ENCODE measurements at regions not wholly inside any gene's neighbourhood (a gene's known extent, or its start where the extent isn't known, plus 50 kb on each side); places are given as distances from the start of the nearest gene placed in this dataset.

DNA sequence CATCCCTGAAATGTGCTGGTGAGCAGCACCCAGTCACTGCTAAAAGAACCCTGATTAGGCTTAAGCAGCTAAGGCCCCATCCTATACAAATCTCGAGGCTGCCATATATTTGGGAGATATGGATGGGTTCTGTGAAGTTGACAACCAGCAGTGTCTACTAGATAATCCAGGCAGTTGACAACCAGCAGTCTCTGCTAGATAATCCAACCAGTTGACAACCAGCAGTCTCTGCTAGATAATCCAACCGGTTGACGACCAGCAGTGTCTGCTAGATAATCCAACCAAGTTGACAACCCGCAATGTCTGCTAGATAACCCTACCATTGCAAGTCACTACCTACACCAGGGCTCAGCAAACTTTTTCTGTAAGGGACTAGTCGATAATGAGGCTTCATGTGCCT lies 58.3 kb upstream of the KDM7A start (continued):
- TF ChIP-seq FOSL2 (IDR thresholded peaks at IDR 0.05; ENCODE audit: borderline replicate concordance, low read depth) (no peak), GATA2 (CRISPR knock-in tag; IDR thresholded peaks at IDR 0.05) (no peak)

DNA sequence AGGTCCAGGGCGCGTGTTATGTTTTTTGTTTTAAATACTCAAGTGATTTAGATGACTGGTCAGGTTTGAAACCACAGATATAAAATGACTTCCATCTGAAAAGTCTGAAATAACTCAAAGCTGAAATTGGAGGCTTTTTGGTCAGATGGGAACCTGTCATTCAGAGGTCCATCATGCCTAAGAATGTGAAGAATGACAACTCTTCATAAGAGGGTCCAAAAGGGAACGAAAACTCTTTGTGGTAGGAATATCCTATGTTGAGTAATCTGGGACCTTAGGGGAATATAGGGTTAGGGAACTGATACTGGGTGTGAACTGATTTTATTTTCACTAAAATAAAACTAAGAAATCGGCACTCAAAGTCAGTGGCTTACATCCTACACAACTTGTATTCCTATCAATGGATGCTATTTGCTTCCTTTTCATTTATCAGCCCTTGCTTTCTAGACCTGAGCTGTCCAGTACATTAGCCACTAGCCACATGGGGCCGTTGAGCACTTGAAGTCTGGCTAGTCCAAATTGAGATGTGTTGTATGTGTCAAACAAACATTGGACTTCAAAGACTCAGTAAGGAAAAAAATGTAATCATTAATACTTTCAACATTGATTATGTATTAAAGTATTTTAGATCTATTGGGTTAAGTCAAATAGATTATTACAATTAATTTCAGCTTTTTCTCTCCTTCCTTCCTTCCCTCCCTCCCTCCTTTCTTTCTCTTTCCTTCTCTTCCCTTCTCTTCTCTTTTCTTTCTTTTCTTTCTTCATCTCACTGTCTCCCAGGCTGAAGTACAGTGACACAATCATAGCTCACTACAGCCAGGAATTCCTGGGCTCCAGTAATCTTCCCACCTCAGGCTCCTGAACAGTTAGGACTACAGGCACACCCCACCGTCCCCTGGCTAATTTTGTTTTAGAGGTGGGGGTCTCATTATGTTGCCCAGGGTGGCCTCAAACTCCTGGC lies 56.5 kb upstream of the KDM7A start:
- no peak for TF ChIP-seq POLR2AphosphoS5 (IDR thresholded peaks at IDR 0.05; ENCODE audit: low read depth, low read length)
- TF ChIP-seq RFX5 (IDR thresholded peaks at IDR 0.05; ENCODE audit: low read length), result no peak
- no peak for TF ChIP-seq RCOR1 (IDR thresholded peaks at IDR 0.05; ENCODE audit: low read length)
- TF ChIP-seq TAF1 (IDR thresholded peaks at IDR 0.05; ENCODE audit: borderline replicate concordance, low read depth, low read length), result no peak
- TF ChIP-seq NFIC (IDR thresholded peaks at IDR 0.05; ENCODE audit: borderline replicate concordance), result no peak
- TF ChIP-seq JUND (IDR thresholded peaks at IDR 0.05), result no peak
- TF ChIP-seq, protein P1, sequence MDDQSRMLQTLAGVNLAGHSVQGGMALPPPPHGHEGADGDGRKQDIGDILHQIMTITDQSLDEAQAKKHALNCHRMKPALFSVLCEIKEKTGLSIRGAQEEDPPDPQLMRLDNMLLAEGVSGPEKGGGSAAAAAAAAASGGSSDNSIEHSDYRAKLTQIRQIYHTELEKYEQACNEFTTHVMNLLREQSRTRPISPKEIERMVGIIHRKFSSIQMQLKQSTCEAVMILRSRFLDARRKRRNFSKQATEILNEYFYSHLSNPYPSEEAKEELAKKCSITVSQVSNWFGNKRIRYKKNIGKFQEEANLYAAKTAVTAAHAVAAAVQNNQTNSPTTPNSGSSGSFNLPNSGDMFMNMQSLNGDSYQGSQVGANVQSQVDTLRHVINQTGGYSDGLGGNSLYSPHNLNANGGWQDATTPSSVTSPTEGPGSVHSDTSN (IDR thresholded peaks at IDR 0.05), result no peak
- no peak for TF ChIP-seq EP300 (IDR thresholded peaks at IDR 0.05; ENCODE audit: borderline replicate concordance in 1 of 2, low read depth in 1 of 2, low read length in 1 of 2)
- TF ChIP-seq MXI1 (IDR thresholded peaks at IDR 0.05; ENCODE audit: low read depth, low read length), result no peak
- no peak for TF ChIP-seq FOSL2 (IDR thresholded peaks at IDR 0.05; ENCODE audit: borderline replicate concordance, low read depth)
- no peak for TF ChIP-seq RXRA (IDR thresholded peaks at IDR 0.05; ENCODE audit: borderline replicate concordance, low read depth)
- TF ChIP-seq, protein P2, sequence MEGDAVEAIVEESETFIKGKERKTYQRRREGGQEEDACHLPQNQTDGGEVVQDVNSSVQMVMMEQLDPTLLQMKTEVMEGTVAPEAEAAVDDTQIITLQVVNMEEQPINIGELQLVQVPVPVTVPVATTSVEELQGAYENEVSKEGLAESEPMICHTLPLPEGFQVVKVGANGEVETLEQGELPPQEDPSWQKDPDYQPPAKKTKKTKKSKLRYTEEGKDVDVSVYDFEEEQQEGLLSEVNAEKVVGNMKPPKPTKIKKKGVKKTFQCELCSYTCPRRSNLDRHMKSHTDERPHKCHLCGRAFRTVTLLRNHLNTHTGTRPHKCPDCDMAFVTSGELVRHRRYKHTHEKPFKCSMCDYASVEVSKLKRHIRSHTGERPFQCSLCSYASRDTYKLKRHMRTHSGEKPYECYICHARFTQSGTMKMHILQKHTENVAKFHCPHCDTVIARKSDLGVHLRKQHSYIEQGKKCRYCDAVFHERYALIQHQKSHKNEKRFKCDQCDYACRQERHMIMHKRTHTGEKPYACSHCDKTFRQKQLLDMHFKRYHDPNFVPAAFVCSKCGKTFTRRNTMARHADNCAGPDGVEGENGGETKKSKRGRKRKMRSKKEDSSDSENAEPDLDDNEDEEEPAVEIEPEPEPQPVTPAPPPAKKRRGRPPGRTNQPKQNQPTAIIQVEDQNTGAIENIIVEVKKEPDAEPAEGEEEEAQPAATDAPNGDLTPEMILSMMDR (IDR thresholded peaks at IDR 0.05), result no peak
- TF ChIP-seq RAD21 (IDR thresholded peaks at IDR 0.05; ENCODE audit: low read length), result no peak
- no peak for TF ChIP-seq YY1 (IDR thresholded peaks at IDR 0.05; ENCODE audit: low read depth)
- Histone ChIP-seq H3K9me2 (no peaks in the 10 kb centered on the region), H3K79me2 (ENCODE audit: insufficient read depth) (no peaks in the 10 kb centered on the region), H3F3A (replicated peaks; ENCODE audit: insufficient read depth) (no peaks in the 10 kb centered on the region), H3K9me3 (no peaks in the 10 kb centered on the region), H3K27ac (ENCODE audit: low read depth in 2 of 2, low read length in 1 of 2) (no peak overlapping the region), H3K4me3 (ENCODE audit: low read depth in 2 of 2, low read length in 1 of 2) (no peak overlapping the region), H3K36me3 (replicated peaks in 1 of 2; ENCODE audit: control insufficient read depth in 1 of 2, insufficient read depth in 2 of 2, low read length in 1 of 2) (no peaks in the 10 kb centered on the region), H3K27me3 (ENCODE audit: insufficient read depth) (peaks cover 44% of the 10 kb centered on the region), H2AFZ (ENCODE audit: low read depth) (no peak overlapping the region), H3K9ac (no peak overlapping the region), H3K4me2 (no peak overlapping the region), H4K20me1 (ENCODE audit: insufficient read depth) (no peaks in the 10 kb centered on the region), H3K4me1 (ENCODE audit: control insufficient read depth in 1 of 2, insufficient read depth in 2 of 2, low read depth in 1 of 2, low read length in 1 of 2) (peaks cover 0 to 11% of the 10 kb centered on the region in 2 experiments; a peak in 1 of 4 replicates)
- ChIA-PET CTCF (interaction anchor here (0.5 to 1.6 kb wide), 3 partner anchors 9 to 587 kb away, joined by 3 to 4 read pairs (median 3); no protein-coding TSS in a partner anchor), POLR2A (interaction anchor here (1.5 kb wide), 1 partner anchor 56 kb away, joined by 8 read pairs; the partner anchor contains the start of gene KDM7A)
- no peak for DNase-seq
- WGBS (ENCODE audit: low lambda C conversion rate), result 75% methylated on average over 6 of the region's 6 CpGs

All from SK-N-SH (cell line).